Inferior parietal cortex (tissue), 1 donor: ENCODE measurements at regions not wholly inside any gene's neighbourhood (a gene's known extent, or its start where the extent isn't known, plus 50 kb on each side); places are given as distances from the start of the nearest gene placed in this dataset.
A peak's percentile ranks its signal among the peaks of the same experiment; 100 is the strongest.

Experiments
- DNase-seq: peaks from one replicate; pipeline ENCODE4 v3.0.0-alpha.2; 2016; ENCODE audit errors: extremely low spot score

DNA sequence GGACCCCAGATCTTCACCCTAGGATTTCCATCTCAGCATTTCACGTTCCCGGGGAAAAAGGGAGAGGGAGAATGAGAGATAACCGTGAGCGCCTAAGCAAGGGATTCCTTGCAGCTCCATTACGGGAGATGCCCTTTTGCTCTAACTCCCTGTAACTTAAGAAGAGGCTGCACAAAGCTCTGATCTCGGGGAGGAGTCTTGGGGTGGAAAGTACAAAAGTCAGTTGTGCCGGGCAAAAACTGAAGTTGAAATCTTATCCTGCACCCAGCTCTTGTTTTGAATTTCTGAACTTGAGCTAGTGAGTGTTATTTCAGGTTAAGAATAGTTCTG is 256.4 kb upstream of the SOX21 start:
- DNase-seq, result no peak

DNA sequence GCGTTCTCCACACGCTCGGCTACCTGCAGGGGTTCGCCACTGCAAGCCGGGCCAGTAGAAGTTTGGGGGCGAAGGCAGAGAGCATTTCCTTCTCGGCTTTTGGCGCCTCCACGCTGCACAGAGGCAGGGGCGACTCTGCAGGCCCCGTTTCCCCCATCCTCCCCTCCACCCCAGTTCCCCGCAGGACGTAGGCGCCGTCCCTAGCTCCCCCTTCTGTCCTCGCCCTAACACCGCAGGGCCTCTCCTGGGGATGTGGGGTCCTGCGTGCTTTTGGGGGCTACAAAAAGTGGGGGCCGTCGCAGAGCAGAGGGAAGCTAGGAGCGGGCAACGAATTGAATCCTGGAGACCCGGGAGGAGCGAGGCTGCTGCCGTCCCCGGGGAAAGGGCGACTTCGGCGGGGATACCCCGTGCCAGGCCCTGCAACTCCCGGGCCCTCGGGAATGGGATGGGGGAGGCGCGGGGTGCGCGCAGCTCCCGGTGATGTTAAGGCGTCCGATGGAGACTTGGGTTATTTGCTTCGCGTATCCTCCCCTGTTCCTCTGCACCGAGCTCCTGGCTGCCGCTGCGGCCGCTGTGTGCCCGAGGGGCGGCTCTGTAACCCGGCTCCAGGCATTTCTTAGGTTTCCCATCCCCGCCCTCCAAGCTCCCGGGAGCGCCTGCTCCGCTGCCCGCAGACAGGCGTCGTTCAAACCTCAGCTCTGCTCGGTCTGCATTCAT is 255.9 kb upstream of the SOX21 start:
- DNase-seq, result no peak

DNA sequence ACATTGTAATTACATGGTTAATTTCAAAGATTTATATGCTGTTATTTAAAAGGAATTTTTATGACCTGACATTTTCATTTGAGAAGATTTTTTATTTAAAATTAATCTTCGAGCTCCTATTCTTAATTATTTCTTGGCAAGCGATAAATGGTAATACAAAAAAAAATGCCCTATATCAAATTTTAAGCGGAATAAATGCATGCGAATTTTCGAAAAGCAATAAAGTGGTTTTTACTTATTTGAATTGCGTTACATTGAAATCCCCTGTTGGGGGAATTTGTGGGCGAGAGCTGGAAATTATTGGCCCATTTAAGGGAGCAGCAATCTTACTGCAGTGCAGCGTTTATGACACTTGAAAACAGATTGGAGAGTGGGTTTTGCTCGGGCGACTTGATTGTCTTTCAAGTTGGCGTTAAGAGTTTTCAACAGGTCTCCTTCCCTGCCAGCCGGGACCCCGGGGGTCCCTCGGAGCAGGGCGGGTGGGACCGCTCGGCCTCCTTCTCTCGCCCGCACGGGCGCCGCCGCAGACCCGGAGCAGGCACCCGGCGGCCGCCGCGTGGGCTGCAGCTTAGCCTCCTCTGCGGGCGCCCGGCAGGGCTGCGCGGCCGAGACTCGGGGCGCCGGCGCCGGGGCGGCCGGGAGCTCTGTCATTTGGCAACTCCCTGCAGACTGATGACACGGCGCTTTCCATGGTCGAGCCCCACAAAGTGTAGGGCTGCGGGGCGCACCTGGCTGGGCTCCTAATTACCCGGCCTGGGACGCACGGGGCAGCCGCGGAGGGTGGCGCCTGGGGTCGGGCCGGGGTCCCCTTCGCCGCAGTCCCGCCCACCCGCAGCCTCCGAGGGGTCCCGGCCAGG is 255.1 kb upstream of the SOX21 start:
- no peak for DNase-seq

DNA sequence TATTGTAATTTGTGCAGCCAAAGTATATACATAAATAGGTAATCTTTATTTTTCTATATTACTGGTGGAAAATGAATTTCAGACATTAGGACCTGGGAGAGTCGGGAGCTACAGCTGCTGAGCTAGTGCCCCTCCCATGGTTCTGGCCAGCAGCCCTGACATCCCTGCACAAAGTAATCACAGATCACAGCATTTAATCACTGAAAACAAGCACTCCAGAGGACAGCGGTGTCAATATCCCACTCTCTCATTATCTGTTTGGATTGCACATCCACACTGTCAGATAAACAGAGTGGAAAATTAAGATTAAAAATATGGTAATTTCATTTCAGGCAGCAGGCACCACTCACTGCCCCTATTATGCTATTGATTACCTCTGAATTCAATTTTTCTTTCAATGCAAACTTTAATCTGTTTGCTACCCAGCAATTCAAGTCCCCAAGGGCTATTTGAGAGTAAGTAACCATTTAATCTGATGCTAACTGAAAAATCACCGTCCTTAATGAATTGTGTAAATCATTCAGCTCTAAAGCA is 254.1 kb upstream of the SOX21 start:
- DNase-seq, result no peak

DNA sequence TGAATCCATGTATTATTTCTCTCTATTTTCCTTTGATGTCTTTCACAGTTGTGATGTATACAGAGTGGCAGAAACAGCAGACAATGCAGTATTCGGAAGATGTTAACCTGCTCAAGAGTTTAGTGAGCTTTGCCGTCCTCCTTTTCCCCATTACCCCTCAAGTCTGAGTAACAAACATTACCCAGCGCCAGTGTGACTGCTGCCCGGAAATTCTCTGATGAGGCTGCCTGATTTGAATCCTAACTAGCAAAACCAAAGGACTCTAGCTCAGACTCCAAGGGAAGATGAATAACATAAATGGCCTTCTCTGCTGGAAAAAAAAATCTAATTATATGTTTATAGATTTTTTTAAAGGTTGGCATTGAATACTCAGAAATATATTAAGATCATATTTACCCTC is 247.3 kb upstream of the SOX21 start:
- no peak for DNase-seq

DNA sequence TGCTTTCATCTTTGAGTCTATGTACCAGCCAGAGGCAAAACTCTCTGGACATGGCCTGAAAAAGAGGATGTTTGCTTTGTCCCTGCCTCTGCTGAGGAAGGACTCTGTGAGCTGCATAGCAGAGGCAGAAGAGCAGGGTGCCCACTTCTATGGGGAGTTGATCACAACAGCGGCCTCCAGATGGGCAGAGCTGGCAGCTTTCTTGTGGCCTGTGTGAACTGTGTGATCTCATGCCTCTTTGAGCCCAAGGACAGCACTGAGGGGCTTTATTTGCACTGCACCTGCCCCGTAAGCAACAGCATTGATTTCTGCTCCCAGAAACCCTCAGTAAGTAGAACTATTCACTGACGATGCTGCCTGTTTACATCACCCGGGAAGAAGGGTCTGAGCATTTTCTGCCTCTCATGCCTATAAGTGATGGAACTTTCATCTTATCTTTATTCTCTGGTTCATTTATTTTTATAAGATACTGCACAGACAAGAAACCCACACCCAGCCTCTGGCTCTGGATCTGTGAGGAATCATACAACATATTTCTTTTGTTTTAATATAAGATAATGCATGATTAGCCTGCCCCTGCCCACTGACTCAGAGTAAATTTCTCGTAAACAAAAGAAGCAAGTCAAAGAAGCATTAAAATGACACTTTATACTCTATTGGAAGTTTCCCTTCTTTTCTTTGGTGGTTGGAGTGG is 244.2 kb upstream of the SOX21 start:
- no peak for DNase-seq

DNA sequence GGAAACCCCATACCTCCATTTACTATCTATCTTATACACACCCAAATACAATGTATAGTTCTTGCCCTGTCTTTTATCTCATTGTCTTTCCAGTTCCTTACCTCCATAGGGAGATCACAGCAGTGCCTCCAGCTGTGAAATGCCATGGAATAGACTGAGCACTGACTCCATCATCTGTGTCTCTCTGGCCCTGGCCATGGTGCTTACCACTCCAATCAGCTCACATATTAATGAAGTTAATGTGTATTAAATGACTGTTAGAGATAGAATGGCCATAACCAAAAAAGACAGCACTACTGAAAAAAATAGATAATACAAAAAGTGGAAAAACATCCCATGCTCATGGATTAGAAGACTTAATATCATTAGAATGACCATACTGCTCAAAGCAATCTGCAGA is 240.4 kb upstream of the SOX21 start:
- DNase-seq, result no peak

DNA sequence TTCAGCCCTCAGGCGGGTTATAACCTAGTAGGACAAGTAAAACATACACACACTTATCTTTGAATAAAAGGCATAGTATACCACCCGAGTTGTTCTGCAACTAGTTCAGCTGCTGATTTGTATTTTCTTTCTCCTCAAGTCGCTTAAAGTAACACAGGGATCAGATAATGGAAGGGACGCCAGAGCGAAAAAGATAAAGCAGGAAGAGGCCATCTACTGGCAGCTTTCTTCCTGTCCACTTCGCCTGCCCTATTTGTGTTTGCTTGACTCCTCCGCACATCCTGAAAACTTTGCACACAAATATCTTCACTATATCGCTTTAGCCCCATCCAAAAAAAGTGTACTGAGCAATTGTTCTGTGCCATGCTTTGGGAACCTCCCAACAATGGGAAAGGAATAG is 238.0 kb upstream of the SOX21 start:
- no peak for DNase-seq

DNA sequence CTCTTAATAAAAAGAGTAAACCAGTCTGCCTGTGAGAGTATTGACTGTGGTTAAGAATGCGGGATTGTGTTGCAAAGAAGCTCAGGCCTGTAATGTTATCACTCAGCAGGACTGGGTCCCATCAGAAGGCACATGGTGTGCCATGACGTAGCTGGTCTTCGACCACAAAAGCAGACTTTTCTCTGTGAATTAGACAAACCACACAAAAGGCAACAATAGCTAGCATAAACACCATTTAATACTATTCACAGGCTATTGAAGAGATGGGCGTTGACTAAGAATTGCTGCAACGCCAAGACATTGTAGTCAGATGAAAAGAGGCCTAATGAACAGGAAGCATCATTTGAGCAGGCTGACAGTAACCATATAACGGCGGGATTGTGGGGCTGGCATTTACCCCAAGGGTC is 235.6 kb upstream of the SOX21 start:
- peak; percentile 40 for DNase-seq

DNA sequence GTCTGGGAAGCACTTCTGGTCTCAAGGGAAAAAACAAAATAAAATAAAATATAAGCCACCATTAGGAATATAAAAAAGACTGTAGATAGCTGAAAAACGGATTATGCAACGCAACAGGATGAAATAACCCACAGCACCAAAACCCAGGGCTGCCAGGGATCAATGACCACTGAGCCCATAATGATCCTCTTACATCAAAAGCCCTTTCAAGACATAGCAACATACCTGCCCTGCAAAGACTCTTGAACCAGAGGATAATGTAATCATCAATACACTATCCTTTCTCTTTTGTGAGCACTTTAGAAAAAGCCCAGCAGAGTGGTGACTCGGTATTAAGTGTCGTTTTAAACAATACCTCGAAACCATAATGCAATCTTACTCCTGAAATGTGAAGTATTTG is 235.0 kb upstream of the SOX21 start:
- DNase-seq, result no peak

DNA sequence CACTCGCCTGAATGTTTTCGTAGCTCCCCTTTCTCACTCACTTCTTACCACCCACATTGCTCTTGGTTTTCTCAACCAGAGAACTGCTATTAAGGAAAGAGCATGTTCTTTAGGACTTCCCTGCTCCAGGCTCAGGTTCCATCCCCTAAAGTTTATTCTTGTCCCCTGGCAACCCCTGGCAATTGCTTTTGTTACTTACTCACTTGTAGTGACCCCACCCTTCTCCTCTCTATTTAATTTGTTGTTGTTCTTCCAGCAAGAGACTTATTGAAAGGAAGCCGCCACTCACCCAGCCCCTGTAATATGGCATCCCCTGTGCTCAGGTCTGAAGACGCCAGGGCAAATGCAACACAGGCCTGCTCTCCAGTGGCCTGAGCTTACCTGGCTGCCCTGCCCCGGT is 233.7 kb upstream of the SOX21 start:
- DNase-seq, result no peak

DNA sequence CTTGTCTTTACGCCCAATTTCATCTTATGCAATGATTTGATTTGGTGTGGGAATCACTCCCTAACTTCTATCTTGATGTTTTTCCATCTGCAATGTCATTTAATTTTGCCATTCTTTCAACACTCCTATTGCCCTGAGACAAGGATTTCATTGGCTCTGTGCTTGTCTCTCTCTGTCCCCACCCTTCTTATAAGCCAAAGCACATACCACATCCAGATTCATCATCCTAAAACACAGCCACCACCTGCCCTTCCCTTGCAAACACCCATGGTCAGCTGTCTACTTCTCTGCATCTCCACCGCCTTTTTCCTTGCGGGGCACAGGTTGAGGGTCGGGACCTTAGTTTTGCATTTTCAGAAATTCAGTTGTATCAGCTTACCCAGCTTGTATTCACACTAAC is 225.8 kb upstream of the SOX21 start:
- DNase-seq, result no peak

DNA sequence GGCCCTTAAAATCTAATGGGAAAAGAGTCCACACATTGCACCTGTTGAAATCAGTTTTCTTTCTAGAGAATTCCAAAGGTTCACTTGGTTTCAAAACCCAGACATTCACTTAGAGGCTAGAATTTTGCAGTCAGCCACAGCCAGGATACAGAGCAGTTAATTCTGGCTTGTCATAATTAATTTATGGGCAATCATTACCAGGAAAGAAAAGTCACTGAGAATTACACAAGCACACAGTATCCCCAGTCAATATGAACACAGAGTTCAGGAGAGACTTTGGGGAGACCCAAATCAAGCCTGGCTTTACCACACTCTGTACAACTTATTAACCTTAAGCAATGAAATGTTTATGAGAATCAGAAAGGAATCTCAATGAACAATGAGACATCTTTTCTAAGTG is 224.3 kb upstream of the SOX21 start:
- DNase-seq, result no peak

DNA sequence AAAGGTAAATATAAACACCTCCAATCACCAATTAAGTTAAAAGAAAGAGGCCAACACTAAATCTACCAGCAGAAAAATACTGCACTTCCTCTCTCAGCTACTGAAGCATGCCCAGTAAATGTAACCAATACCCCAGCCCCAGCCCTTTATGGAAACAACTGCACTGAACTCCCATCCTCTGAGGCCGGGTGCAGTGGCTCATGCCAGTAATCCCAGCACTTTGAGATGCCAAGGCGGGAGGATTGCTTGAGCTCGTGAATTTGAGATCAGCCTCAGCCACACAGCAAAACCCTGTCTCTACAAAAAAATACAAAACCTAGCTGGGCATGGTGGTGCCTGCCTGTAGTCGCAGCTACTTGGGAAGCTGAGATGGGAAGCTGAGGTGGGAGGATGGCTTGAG is 221.6 kb upstream of the SOX21 start:
- no peak for DNase-seq

DNA sequence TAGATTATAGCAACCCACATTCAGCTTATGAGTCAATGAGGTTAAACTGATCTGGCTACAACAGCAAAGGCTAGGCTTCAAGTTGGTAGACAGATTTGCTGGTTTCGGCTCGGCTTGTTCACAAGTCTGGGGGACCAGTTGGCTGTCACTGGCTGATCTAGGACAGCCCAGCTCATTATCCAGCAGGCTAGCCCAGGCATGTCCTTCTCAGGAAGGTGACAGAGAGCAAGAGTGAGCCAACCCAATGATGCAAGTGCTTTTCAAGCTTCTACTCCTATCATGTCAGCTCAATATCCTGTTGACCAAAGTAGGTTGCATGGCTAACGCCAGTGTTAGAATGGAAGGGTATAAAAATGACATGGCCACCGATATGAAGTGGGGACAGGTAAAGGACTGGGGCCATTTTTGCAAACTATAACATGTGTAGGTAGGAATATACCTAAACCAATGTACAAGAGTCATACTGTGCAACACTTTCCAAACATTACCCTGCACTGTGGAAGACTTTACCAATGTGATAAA is 220.9 kb upstream of the SOX21 start:
- DNase-seq, result no peak

DNA sequence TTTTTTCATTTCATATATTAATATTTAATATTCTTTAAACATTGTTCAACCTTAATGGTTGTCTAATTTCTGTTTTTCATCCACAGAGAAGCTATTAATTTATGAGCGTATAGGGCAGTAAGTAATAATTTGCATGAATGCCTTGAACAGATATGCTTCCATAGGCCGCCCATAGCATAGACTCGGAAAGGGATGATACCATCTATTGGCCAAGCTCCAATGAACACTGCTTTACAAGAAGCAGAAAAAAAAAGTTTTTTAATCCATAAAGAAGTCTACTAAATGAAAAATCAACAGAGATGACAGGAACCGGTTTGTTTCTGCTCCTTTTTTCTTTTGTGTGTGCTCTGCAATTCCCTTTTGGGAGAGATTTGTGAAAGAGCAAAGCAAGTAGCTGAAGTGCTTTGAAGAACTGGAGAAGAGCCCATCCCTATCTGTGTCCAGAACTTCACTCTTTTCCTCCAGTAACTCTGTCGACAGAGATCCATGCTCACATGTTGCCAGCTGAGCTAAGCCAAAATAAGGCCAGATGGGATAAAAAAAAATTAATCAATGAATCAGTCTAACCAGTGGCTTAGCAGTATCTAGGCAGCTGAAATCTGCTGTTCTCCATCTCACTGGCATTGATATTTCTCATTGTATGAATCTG is 215.9 kb upstream of the SOX21 start:
- DNase-seq, result no peak

DNA sequence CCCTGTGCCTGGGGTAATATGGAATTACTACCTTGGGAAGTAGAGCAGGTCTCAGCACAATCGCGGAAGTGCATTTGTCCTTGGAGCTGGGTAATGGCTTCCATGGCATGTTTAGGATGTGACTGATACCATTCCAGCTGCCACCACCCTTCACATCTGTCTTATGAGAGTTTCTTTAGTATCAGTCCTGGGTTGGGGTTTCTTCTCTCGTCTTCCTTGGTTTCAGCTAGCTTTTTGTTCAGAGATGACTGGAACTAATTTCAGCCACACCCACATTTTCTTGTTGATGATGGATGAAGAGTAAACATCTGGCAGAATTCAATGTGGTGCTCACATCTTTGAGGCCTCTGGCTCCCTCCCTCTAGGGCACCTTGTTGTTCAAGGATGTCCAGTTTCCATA is 212.9 kb upstream of the SOX21 start:
- no peak for DNase-seq

DNA sequence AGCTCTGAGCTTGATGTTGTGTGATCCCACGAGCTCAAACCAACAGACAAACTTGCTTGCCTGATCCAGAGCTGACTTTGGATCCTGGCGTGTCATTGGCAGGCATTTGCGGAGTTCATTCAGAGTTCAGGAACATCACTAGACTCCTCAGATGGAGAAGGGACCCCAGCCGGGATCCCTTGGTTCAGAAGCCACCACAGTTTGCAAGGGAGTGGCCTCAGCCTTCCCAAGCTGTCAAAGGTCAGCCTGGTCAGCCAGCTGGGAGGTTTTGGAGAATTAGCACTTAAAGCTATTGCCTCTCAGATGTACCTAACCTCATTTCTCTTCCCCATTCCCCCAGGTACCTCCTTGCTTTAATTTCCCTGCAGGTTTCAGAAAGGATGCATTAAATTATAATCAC is 208.8 kb upstream of the SOX21 start:
- no peak for DNase-seq

DNA sequence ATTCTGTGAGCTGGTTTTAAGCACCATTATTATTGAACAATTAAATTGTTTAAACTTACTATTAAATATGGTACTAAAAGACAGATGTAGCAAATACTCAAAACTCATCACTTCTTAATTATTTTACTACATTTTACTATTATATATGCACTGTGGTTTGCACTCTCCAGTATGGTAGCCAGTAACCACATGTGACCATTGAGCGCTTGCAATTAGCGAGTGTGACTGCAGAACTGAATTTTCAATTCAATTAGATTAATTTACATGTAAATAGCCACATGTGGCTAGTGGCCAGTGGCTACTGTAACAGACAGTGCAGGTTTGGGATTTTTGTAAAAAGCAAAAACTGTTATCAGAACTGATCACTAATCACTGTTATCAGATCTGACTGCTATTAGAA is 208.2 kb upstream of the SOX21 start:
- no peak for DNase-seq

DNA sequence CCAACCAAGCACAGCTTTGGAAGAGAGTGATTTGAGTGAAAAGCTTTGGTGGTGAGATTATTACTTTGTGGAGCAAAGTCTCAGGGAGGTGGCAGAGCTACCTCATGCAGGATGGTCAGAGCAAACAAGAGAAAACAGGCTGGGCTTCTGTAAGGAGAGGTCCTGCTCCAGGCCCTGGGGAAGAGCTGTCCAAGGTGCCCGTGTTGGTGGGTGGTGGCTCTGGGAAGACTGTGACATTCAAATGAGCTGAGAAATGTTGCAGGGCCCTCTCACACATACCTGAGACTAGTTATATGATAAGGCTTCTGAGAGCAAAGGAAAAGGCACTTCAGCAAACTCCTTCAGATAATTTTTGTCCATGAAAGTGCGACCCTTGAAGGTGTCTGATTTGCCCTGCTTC is 205.5 kb upstream of the SOX21 start:
- no peak for DNase-seq

DNA sequence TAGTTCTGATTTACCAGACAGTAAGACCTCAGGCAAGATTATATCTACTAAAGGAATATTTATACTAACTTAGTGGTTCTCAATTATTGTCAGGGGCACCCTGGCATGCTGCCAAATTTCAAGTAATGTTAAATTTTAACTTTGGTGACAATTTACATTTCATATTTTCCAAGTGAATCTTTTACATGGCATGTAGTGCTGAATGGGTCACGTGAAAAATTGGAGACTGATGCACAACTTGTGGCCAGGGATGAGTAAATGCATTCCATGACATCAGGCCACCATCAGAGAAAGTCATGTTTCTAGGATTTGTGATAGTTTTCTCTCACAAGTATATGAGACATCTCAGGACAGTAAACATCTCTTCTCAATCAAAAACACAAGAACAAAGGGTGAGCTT is 202.6 kb upstream of the SOX21 start:
- no peak for DNase-seq

DNA sequence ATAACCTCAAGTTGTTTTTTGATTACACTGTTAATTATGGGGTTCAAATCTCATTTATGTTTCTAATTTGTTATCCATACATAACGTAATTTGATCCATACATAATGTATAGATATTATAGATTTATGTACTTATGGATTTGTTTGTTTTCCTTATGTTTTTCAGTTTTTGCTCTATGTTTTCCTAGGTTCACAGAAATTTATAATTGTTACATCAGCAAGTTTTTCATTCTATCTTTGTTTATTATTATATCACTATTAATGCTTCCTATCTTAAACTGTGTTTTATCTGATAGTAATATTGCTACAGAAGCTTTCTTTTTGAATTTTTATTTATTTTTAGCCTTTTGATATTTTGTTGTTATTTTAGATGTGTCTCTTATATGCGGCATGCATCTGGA is 194.3 kb upstream of the SOX21 start:
- DNase-seq, result no peak
